NB4 (cell line): ENCODE measurements at regions not wholly inside any gene's neighbourhood (a gene's known extent, or its start where the extent isn't known, plus 50 kb on each side); places are given as distances from the start of the nearest gene placed in this dataset.

Experiments
- MYC ChIP-seq: IDR thresholded peaks from 2 replicates; pipeline ENCODE4 v1.6.1; 2011; ENCODE audit warnings: low read depth, low read length
- POLR2A ChIP-seq: IDR thresholded peaks from 2 replicates; pipeline ENCODE4 v1.6.1; 2011; ENCODE audit warnings: mild to moderate bottlenecking; ENCODE audit not compliant: insufficient read length; ENCODE audit errors: extremely low read depth
- TF ChIP-seq, protein P1 (sequence below): IDR thresholded peaks from one replicate; pipeline ENCODE4 v1.5.1; 2012; ENCODE audit warnings: low read depth, low read length

GRCh38 chr2:39606585-39606984, 59.1 kb upstream of the TMEM178A start:
- TF ChIP-seq, protein P1, sequence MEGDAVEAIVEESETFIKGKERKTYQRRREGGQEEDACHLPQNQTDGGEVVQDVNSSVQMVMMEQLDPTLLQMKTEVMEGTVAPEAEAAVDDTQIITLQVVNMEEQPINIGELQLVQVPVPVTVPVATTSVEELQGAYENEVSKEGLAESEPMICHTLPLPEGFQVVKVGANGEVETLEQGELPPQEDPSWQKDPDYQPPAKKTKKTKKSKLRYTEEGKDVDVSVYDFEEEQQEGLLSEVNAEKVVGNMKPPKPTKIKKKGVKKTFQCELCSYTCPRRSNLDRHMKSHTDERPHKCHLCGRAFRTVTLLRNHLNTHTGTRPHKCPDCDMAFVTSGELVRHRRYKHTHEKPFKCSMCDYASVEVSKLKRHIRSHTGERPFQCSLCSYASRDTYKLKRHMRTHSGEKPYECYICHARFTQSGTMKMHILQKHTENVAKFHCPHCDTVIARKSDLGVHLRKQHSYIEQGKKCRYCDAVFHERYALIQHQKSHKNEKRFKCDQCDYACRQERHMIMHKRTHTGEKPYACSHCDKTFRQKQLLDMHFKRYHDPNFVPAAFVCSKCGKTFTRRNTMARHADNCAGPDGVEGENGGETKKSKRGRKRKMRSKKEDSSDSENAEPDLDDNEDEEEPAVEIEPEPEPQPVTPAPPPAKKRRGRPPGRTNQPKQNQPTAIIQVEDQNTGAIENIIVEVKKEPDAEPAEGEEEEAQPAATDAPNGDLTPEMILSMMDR: no peak
- TF ChIP-seq MYC (no peak), POLR2A (no peak)
